HG02610 (cell line): ENCODE measurements at regions not wholly inside any gene's neighbourhood (a gene's known extent, or its start where the extent isn't known, plus 50 kb on each side); places are given as distances from the start of the nearest gene placed in this dataset.
"Not testable (repeated sequence)": the region's sequence is repeated elsewhere in the genome, so short reads cannot be mapped to it uniquely, and the experiment has no call there.

Experiments used
- ATAC-seq: cut with Tn5 transposase; IDR thresholded peaks from one replicate; pipeline ENCODE4 v1.9.1; 2021; ENCODE audit warnings: mild to moderate bottlenecking, moderate library complexity; ENCODE audit not compliant: unreplicated experiment

- no peak for ATAC-seq
Observed at GRCh38 chr5:120140501-120140900, 323.6 kb upstream of the PRR16 start.

- ATAC-seq = no peak
Observed at GRCh38 chr5:120141076-120141475, 323.0 kb upstream of the PRR16 start.

GRCh38 chr5:120146787-120147186, 317.3 kb upstream of the PRR16 start:
- ATAC-seq = no peak

- not testable (repeated sequence) for ATAC-seq
Observed at GRCh38 chr5:120147911-120148310, 316.2 kb upstream of the PRR16 start.

GRCh38 chr5:120150770-120151169, 313.3 kb upstream of the PRR16 start:
- ATAC-seq = no peak

GRCh38 chr5:120151181-120151580, 312.9 kb upstream of the PRR16 start:
- ATAC-seq = no peak

- ATAC-seq = no peak
Observed at GRCh38 chr5:120151825-120152224, 312.3 kb upstream of the PRR16 start.

GRCh38 chr5:120152472-120152871, 311.6 kb upstream of the PRR16 start:
- ATAC-seq = no peak

- ATAC-seq = no peak
Observed at GRCh38 chr5:120152931-120153330, 311.2 kb upstream of the PRR16 start.

GRCh38 chr5:120153551-120153950, 310.5 kb upstream of the PRR16 start:
- no peak for ATAC-seq

- no peak for ATAC-seq
Observed at GRCh38 chr5:120155873-120156272, 308.2 kb upstream of the PRR16 start.

GRCh38 chr5:120158211-120158610, 305.9 kb upstream of the PRR16 start:
- ATAC-seq = no peak

- no peak for ATAC-seq
Observed at GRCh38 chr5:120159155-120159554, 304.9 kb upstream of the PRR16 start.

GRCh38 chr5:120160124-120160895, 303.8 kb upstream of the PRR16 start:
- no peak for ATAC-seq

- no peak for ATAC-seq
Observed at GRCh38 chr5:120162321-120162720, 301.8 kb upstream of the PRR16 start.

GRCh38 chr5:120164037-120164436, 300.1 kb upstream of the PRR16 start:
- no peak for ATAC-seq

GRCh38 chr5:120164986-120165385, 299.1 kb upstream of the PRR16 start:
- ATAC-seq = peak; percentile 92

- no peak for ATAC-seq
Observed at GRCh38 chr5:120173125-120173524, 291.0 kb upstream of the PRR16 start.

GRCh38 chr5:120174089-120174488, 290.0 kb upstream of the PRR16 start:
- ATAC-seq = no peak

GRCh38 chr5:120181238-120181637, 282.9 kb upstream of the PRR16 start:
- not testable (repeated sequence) for ATAC-seq

- not testable (repeated sequence) for ATAC-seq
Observed at GRCh38 chr5:120194650-120195049, 269.4 kb upstream of the PRR16 start.

GRCh38 chr5:120199559-120199958, 264.5 kb upstream of the PRR16 start:
- no peak for ATAC-seq

GRCh38 chr5:120207129-120207528, 257.0 kb upstream of the PRR16 start:
- no peak for ATAC-seq
